ENCODE measurements at regions not wholly inside any gene's neighbourhood (a gene's known extent, or its start where the extent isn't known, plus 50 kb on each side); places are given as distances from the start of the nearest gene placed in this dataset.

DNA sequence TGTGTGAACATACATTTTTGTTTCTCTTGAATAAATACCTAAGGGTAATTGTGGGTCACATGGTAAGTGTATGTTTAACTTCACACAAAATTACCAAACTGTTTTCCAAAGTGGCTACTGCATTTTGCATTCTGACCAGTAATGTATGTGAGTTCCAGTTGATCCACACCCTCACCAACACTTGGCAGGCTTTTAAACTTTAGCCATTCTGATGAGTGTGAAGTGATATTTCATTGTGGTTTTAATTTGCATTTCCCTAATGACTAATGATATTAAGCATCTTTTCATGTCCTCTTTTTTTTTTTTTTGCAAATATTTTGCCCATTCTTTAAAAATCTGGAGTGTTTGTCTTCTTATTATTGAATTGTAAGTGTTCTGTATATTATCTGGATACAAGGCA is 53.5 kb upstream of the MAST4 start:
- H3K4me3 ChIP-seq (ENCODE audit: low read depth in 1 of 3, low read length in 3 of 3), result no peak overlapping the region
- H3K27me3 ChIP-seq (ENCODE audit: control insufficient read depth in 4 of 4, insufficient read depth in 4 of 4, low read length in 3 of 4), result no peaks in the 10 kb centered on the region
- H3K9me3 ChIP-seq (ENCODE audit: control insufficient read depth in 4 of 4, low read length in 3 of 4), result no peaks in the 10 kb centered on the region
- H3K9ac ChIP-seq (ENCODE audit: low read depth in 1 of 2, low read length in 2 of 2), result no peak overlapping the region
- no peak for DNase-seq (ENCODE audit: low spot score)
- H3K27ac ChIP-seq (ENCODE audit: low read depth in 1 of 2, low read length in 2 of 2), result no peak overlapping the region
- TF ChIP-seq ATF3 (IDR thresholded peaks at IDR 0.05), result no peak
- TF ChIP-seq HNF4A (conservative IDR thresholded peaks at IDR 0.05), result no peak
- no peak for TF ChIP-seq FOXA1 (IDR thresholded peaks at IDR 0.05)
- no peak for TF ChIP-seq CTCF (IDR thresholded peaks at IDR 0.05; ENCODE audit: low read depth, low read length, missing input control)
- TF ChIP-seq MAX (IDR thresholded peaks at IDR 0.05), result no peak
- no peak for TF ChIP-seq EGR1 (IDR thresholded peaks at IDR 0.05; ENCODE audit: low read depth in 2 of 2)
- TF ChIP-seq NR2F2 (IDR thresholded peaks at IDR 0.05), result no peak
- no peak for TF ChIP-seq FOXA2 (IDR thresholded peaks at IDR 0.05)
- no peak for TF ChIP-seq TAF1 (conservative IDR thresholded peaks at IDR 0.05)
- TF ChIP-seq RXRA (IDR thresholded peaks at IDR 0.05), result no peak
- TF ChIP-seq SP1 (IDR thresholded peaks at IDR 0.05), result no peak
- H3K4me1 ChIP-seq (ENCODE audit: control insufficient read depth in 4 of 4, insufficient read depth in 4 of 4, low read length in 3 of 4), result no peaks in the 10 kb centered on the region
- no peaks in the 10 kb centered on the region for H3K36me3 ChIP-seq (ENCODE audit: control insufficient read depth in 4 of 4, insufficient read depth in 3 of 4, low read depth in 1 of 4, low read length in 3 of 4)

Measured in liver (tissue), 7 donors.